HCT116 (cell line): ENCODE measurements at regions not wholly inside any gene's neighbourhood (a gene's known extent, or its start where the extent isn't known, plus 50 kb on each side); places are given as distances from the start of the nearest gene placed in this dataset.

ENCODE experiments used
- ATAC-seq: fragments of 200-7000 bp; cut with Tn5 transposase; 2 replicates; pipeline ENCODE4 v1.9.1; 2020; ENCODE audit warnings: mild to moderate bottlenecking, moderate library complexity
- BruUV-seq: library from RNA; stranded (reverse); fragments of 400-500 nt; replicated peaks from 2 replicates; lab custom pipeline; 2021; lab: Mats Ljungman, UMichigan
- CTCF ChIA-PET: fragments of 300-600 bp; sonication (Branson Sonifier 250); formaldehyde crosslinking; loops from one replicate; lab custom pipeline; 2021; ENCODE audit warnings: antibody characterized with exemption; lab: Charles Lee
- POLR2A ChIA-PET: fragments of 300-600, 350-600 bp; sonication (Branson Sonifier 250); formaldehyde crosslinking; loops from one replicate; lab custom pipeline; 2021; ENCODE audit warnings: antibody characterized with exemption; lab: Charles Lee
- RAD21 ChIA-PET, 2 experiments: fragments of 300-600 bp; sonication (Branson Sonifier 250); formaldehyde crosslinking; loops; one replicate each; lab custom pipeline; 2023; ENCODE audit warnings: low total read pairs in 2 of 2; ENCODE audit not compliant: uncharacterized antibody in 2 of 2, unreplicated experiment in 2 of 2, low non-redundant PET in 1 of 2; lab: Charles Lee
- DNase-seq: peaks from one replicate; pipeline ENCODE4 v3.0.0-alpha.2; 2010; ENCODE audit warnings: low read depth, low spot score
- H2AFZ ChIP-seq: fragments of 200-600 bp; shearing (Covaris generic), sonication (generic); 2 replicates; pipeline ENCODE4 v1.6.1; 2017; ENCODE audit warnings: low read depth, mixed run types, mixed read lengths, antibody characterized with exemption, low read length; ENCODE audit not compliant: poor library complexity, severe bottlenecking
- H3K27ac ChIP-seq: 2 replicates; pipeline ENCODE4 v1.5.1; 2012; ENCODE audit warnings: low read depth, low read length
- H3K27me3 ChIP-seq: fragments of 200-600 bp; sonication (generic); 2 replicates; pipeline ENCODE4 v1.6.1; 2016; ENCODE audit warnings: mixed run types, low read length, mixed read lengths; ENCODE audit not compliant: insufficient read depth
- H3K36me3 ChIP-seq, 2 experiments: fragments of 200-500 bp in 1 of 2; fragments of 200-600 bp in 1 of 2; sonication (Bioruptor generic) in 1 of 2; sonication (generic) in 1 of 2; 2 replicates each; pipeline versions ENCODE4 v1.5.1 to v1.6.1; 2014 to 2016; ENCODE audit warnings: low read length in 2 of 2, inconsistent platforms in 1 of 2, mixed read lengths in 1 of 2, mixed run types in 1 of 2; ENCODE audit not compliant: insufficient read depth in 2 of 2, control insufficient read depth in 1 of 2
- H3K4me1 ChIP-seq, 2 experiments: fragments of 200-600 bp in 1 of 2; sonication (generic) in 1 of 2; 2 replicates each; pipeline versions ENCODE4 v1.5.1 to v1.6.1; 2012 to 2017; ENCODE audit warnings: low read length in 2 of 2, inconsistent platforms in 1 of 2, mild to moderate bottlenecking in 1 of 2, mixed read lengths in 1 of 2, mixed run types in 1 of 2, moderate library complexity in 1 of 2; ENCODE audit not compliant: insufficient read depth in 2 of 2, control insufficient read depth in 1 of 2
- H3K4me2 ChIP-seq: fragments of 200-600 bp; sonication (generic); 2 replicates; pipeline ENCODE4 v1.6.1; 2017; ENCODE audit warnings: mixed run types, low read length, mixed read lengths
- H3K4me3 ChIP-seq, 2 experiments: fragments of 200-600 bp in 1 of 2; sonication (generic) in 1 of 2; replicated peaks in 1 of 2; 2 replicates each; pipeline ENCODE4 v1.5.1; 2011 to 2016; ENCODE audit warnings: low read length in 2 of 2, control low read depth in 1 of 2, low read depth in 1 of 2, mild to moderate bottlenecking in 1 of 2, mixed read lengths in 1 of 2, mixed run types in 1 of 2
- H3K79me2 ChIP-seq: fragments of 200-600 bp; sonication (generic); 2 replicates; pipeline ENCODE4 v1.6.1; 2017; ENCODE audit warnings: mild to moderate bottlenecking, mixed run types, low read length, moderate library complexity, mixed read lengths; ENCODE audit not compliant: insufficient read depth
- H3K9ac ChIP-seq: fragments of 200-600 bp; sonication (generic); 2 replicates; pipeline ENCODE4 v1.6.1; 2016; ENCODE audit warnings: low read length, mixed read lengths
- H3K9me2 ChIP-seq: fragments of 200-600 bp; sonication (generic), shearing (Covaris generic); 2 replicates; pipeline ENCODE4 v1.6.1; 2017; ENCODE audit warnings: mixed run types, mild to moderate bottlenecking, moderate library complexity; ENCODE audit not compliant: insufficient read depth
- H3K9me3 ChIP-seq, 2 experiments: fragments of 200-500 bp in 1 of 2; fragments of 200-600 bp in 1 of 2; sonication (Bioruptor generic) in 1 of 2; sonication (generic) in 1 of 2; 2 replicates each; pipeline ENCODE4 v1.6.1; 2014 to 2017; ENCODE audit warnings: low read length in 2 of 2, mixed read lengths in 2 of 2, inconsistent platforms in 1 of 2, low read depth in 1 of 2, mild to moderate bottlenecking in 1 of 2, mixed run types in 1 of 2, moderate library complexity in 1 of 2; ENCODE audit not compliant: control insufficient read depth in 1 of 2, insufficient read depth in 1 of 2
- H4K20me1 ChIP-seq: fragments of 200-600 bp; sonication (generic), shearing (Covaris generic); 2 replicates; pipeline ENCODE4 v1.6.1; 2017; ENCODE audit warnings: mixed run types, mild to moderate bottlenecking, moderate library complexity; ENCODE audit not compliant: insufficient read depth
- CBX3 ChIP-seq: IDR thresholded peaks from 2 replicates; pipeline ENCODE4 v1.6.1; 2012; ENCODE audit warnings: low read depth
- CEBPB ChIP-seq: IDR thresholded peaks from 2 replicates; pipeline ENCODE4 v1.6.1; 2012; ENCODE audit warnings: low read depth
- CTCF ChIP-seq, 3 experiments: fragments of 200-600 bp in 1 of 3; sonication (generic) in 1 of 3; IDR thresholded peaks in 2 of 3; conservative IDR thresholded peaks in 1 of 3; 2 replicates each; pipeline ENCODE4 v1.5.1; 2012 to 2017; ENCODE audit warnings: low read depth in 2 of 3, low read length in 2 of 3, antibody characterized with exemption in 1 of 3, borderline replicate concordance in 1 of 3, control low read depth in 1 of 3, mild to moderate bottlenecking in 1 of 3, mixed read lengths in 1 of 3, mixed run types in 1 of 3, moderate library complexity in 1 of 3; ENCODE audit not compliant: insufficient read depth in 1 of 3
- EGR1 ChIP-seq: IDR thresholded peaks from 2 replicates; pipeline ENCODE4 v1.6.1; 2012; ENCODE audit warnings: low read depth
- ELF1 ChIP-seq: IDR thresholded peaks from 2 replicates; pipeline ENCODE4 v1.6.1; 2012; ENCODE audit warnings: low read depth, borderline replicate concordance
- EZH2 ChIP-seq: fragments of 200-600 bp; sonication (generic); IDR thresholded peaks from 2 replicates; pipeline ENCODE4 v1.6.1; 2017; ENCODE audit warnings: antibody characterized with exemption, mixed run types
- POLR2AphosphoS5 ChIP-seq: IDR thresholded peaks from 2 replicates; pipeline ENCODE4 v1.6.1; 2011; ENCODE audit warnings: mild to moderate bottlenecking, low read depth, low read length, moderate library complexity
- RAD21 ChIP-seq: IDR thresholded peaks from 2 replicates; pipeline ENCODE4 v1.6.1; 2012; ENCODE audit warnings: low read depth, mild to moderate bottlenecking
- SP1 ChIP-seq: IDR thresholded peaks from 2 replicates; pipeline ENCODE4 v1.6.1; 2012; ENCODE audit warnings: low read depth
- TCF7L2 ChIP-seq: IDR thresholded peaks from 2 replicates; pipeline ENCODE4 v1.7.0; 2011; ENCODE audit warnings: borderline replicate concordance, inconsistent platforms; ENCODE audit not compliant: insufficient read depth, insufficient read length; ENCODE audit errors: extremely low read depth
- YY1 ChIP-seq: IDR thresholded peaks from 2 replicates; pipeline ENCODE4 v1.6.1; 2011; ENCODE audit warnings: low read length, low read depth, moderate library complexity, mild to moderate bottlenecking; ENCODE audit not compliant: insufficient replicate concordance; ENCODE audit errors: extremely low read depth
- ZBTB33 ChIP-seq: IDR thresholded peaks from 2 replicates; pipeline ENCODE4 v1.6.1; 2011; ENCODE audit warnings: mild to moderate bottlenecking, low read length, moderate library complexity; ENCODE audit not compliant: insufficient replicate concordance; ENCODE audit errors: extremely low read depth
- ZFX ChIP-seq: fragments of 450-650 bp; IDR thresholded peaks from 2 replicates; pipeline ENCODE4 v1.6.1; 2017
- intact Hi-C: fragments of 100-400 bp; cut with micrococcal nuclease; formaldehyde crosslinking; loops from 2 replicates; pipeline ENCODE4 v1.10.0; 2022
- TF ChIP-seq, protein P1 (sequence below): IDR thresholded peaks from 2 replicates; pipeline ENCODE4 v1.6.1; 2012
- TF ChIP-seq, protein P2 (sequence below): IDR thresholded peaks from 2 replicates; pipeline ENCODE4 v1.6.1; 2012; ENCODE audit warnings: low read depth

GRCh38 chr6:137816133-137816579 is 50.9 kb upstream of the TNFAIP3 start:
- Histone ChIP-seq H3K79me2 (no peaks in the 10 kb centered on the region), H3K9me2 (no peaks in the 10 kb centered on the region), H3K4me1 (peaks cover 6 to 19% of the 10 kb centered on the region in 2 experiments; a peak in 3 of 4 replicates), H4K20me1 (no peaks in the 10 kb centered on the region), H3K27me3 (no peaks in the 10 kb centered on the region), H2AFZ (no peak overlapping the region), H3K4me3 (no peak overlapping the region), H3K9ac (no peak overlapping the region), H3K36me3 (no peaks in the 10 kb centered on the region), H3K9me3 (no peaks in the 10 kb centered on the region), H3K27ac (no peak overlapping the region), H3K4me2 (no peak overlapping the region)
- DNase-seq = no peak
- ATAC-seq = no peak
- CTCF ChIA-PET = no interaction called here
- POLR2A ChIA-PET = no interaction called here
- no TSS peak for BruUV-seq
- intact Hi-C loops = no loop called here
- no peak for TF ChIP-seq TCF7L2
- TF ChIP-seq, protein P1, sequence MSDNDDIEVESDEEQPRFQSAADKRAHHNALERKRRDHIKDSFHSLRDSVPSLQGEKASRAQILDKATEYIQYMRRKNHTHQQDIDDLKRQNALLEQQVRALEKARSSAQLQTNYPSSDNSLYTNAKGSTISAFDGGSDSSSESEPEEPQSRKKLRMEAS = no peak
- no peak for TF ChIP-seq EZH2
- TF ChIP-seq YY1 = no peak
- no peak for TF ChIP-seq ZFX
- TF ChIP-seq CEBPB = no peak
- TF ChIP-seq RAD21 = no peak
- TF ChIP-seq CBX3 = no peak
- TF ChIP-seq SP1 = no peak
- TF ChIP-seq EGR1 = no peak
- no peak for TF ChIP-seq CTCF (IDR thresholded peaks at IDR 0.05 in 2 of 3, conservative IDR thresholded peaks at IDR 0.05 in 1 of 3; ENCODE audit: borderline replicate concordance in 1 of 3, insufficient read depth in 1 of 3, low read depth in 2 of 3, low read length in 2 of 3)
- TF ChIP-seq ZBTB33 = no peak
- TF ChIP-seq, protein P2, sequence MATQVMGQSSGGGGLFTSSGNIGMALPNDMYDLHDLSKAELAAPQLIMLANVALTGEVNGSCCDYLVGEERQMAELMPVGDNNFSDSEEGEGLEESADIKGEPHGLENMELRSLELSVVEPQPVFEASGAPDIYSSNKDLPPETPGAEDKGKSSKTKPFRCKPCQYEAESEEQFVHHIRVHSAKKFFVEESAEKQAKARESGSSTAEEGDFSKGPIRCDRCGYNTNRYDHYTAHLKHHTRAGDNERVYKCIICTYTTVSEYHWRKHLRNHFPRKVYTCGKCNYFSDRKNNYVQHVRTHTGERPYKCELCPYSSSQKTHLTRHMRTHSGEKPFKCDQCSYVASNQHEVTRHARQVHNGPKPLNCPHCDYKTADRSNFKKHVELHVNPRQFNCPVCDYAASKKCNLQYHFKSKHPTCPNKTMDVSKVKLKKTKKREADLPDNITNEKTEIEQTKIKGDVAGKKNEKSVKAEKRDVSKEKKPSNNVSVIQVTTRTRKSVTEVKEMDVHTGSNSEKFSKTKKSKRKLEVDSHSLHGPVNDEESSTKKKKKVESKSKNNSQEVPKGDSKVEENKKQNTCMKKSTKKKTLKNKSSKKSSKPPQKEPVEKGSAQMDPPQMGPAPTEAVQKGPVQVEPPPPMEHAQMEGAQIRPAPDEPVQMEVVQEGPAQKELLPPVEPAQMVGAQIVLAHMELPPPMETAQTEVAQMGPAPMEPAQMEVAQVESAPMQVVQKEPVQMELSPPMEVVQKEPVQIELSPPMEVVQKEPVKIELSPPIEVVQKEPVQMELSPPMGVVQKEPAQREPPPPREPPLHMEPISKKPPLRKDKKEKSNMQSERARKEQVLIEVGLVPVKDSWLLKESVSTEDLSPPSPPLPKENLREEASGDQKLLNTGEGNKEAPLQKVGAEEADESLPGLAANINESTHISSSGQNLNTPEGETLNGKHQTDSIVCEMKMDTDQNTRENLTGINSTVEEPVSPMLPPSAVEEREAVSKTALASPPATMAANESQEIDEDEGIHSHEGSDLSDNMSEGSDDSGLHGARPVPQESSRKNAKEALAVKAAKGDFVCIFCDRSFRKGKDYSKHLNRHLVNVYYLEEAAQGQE = no peak
- TF ChIP-seq POLR2AphosphoS5 = no peak
- TF ChIP-seq ELF1 = no peak
- RAD21 ChIA-PET = no interaction called here
